Mononuclear cell (primary cell): ENCODE measurements at regions not wholly inside any gene's neighbourhood (a gene's known extent, or its start where the extent isn't known, plus 50 kb on each side); places are given as distances from the start of the nearest gene placed in this dataset.

Experiments used
- H3K27me3 ChIP-seq: 2 replicates; pipeline ENCODE4 v1.6.0; 2011; ENCODE audit warnings: low read length, control low read depth; ENCODE audit not compliant: insufficient read depth
- H3K4me1 ChIP-seq: 2 replicates; pipeline ENCODE4 v1.5.1; 2011; ENCODE audit warnings: mild to moderate bottlenecking, low read length, control low read depth; ENCODE audit not compliant: insufficient read depth
- H3K4me3 ChIP-seq: 2 replicates; pipeline ENCODE4 v1.5.1; 2011; ENCODE audit warnings: mild to moderate bottlenecking, low read length, moderate library complexity
- H3K9me3 ChIP-seq: 2 replicates; pipeline ENCODE4 v1.5.1; 2011; ENCODE audit warnings: low read depth, mild to moderate bottlenecking, control low read depth, low read length

- no peak overlapping the region for H3K4me3 ChIP-seq
- H3K9me3 ChIP-seq = no peaks in the 10 kb centered on the region
- no peaks in the 10 kb centered on the region for H3K27me3 ChIP-seq
- H3K4me1 ChIP-seq = no peaks in the 10 kb centered on the region
These were observed 133.3 kb downstream of the KLF12 start for GRCh38 chr13:74000876-74001275.

- no peaks in the 10 kb centered on the region for H3K27me3 ChIP-seq
- no peaks in the 10 kb centered on the region for H3K9me3 ChIP-seq
- no peak overlapping the region for H3K4me3 ChIP-seq
- H3K4me1 ChIP-seq = no peaks in the 10 kb centered on the region
These were observed 135.6 kb downstream of the KLF12 start for GRCh38 chr13:73998631-73999030.

- Histone ChIP-seq H3K9me3 (no peaks in the 10 kb centered on the region), H3K27me3 (no peaks in the 10 kb centered on the region), H3K4me3 (no peak overlapping the region), H3K4me1 (no peaks in the 10 kb centered on the region)
These were observed 136.2 kb downstream of the KLF12 start for GRCh38 chr13:73997964-73998363.

GRCh38 chr13:73996569-73996968 is 137.6 kb downstream of the KLF12 start:
- H3K27me3 ChIP-seq = no peaks in the 10 kb centered on the region
- no peak overlapping the region for H3K4me3 ChIP-seq
- no peaks in the 10 kb centered on the region for H3K9me3 ChIP-seq
- H3K4me1 ChIP-seq = no peaks in the 10 kb centered on the region

GRCh38 chr13:73995736-73996135 is 138.5 kb downstream of the KLF12 start:
- Histone ChIP-seq H3K9me3 (no peaks in the 10 kb centered on the region), H3K27me3 (no peaks in the 10 kb centered on the region), H3K4me1 (no peaks in the 10 kb centered on the region), H3K4me3 (no peak overlapping the region)

- Histone ChIP-seq H3K9me3 (no peaks in the 10 kb centered on the region), H3K4me1 (no peaks in the 10 kb centered on the region), H3K27me3 (no peaks in the 10 kb centered on the region), H3K4me3 (no peak overlapping the region)
These were observed 140.5 kb downstream of the KLF12 start for GRCh38 chr13:73993661-73994060.

- Histone ChIP-seq H3K4me3 (no peak overlapping the region), H3K4me1 (no peaks in the 10 kb centered on the region), H3K9me3 (no peaks in the 10 kb centered on the region), H3K27me3 (no peaks in the 10 kb centered on the region)
These were observed 142.3 kb downstream of the KLF12 start for GRCh38 chr13:73991884-73992283.

- no peaks in the 10 kb centered on the region for H3K27me3 ChIP-seq
- no peak overlapping the region for H3K4me3 ChIP-seq
- peaks cover 3% of the 10 kb centered on the region for H3K4me1 ChIP-seq
- H3K9me3 ChIP-seq = no peaks in the 10 kb centered on the region
These were observed 142.8 kb downstream of the KLF12 start for GRCh38 chr13:73991384-73991783.

GRCh38 chr13:73989244-73989843 is 144.9 kb downstream of the KLF12 start:
- H3K4me3 ChIP-seq = no peak overlapping the region
- no peaks in the 10 kb centered on the region for H3K27me3 ChIP-seq
- no peaks in the 10 kb centered on the region for H3K9me3 ChIP-seq
- peaks cover 14% of the 10 kb centered on the region for H3K4me1 ChIP-seq

GRCh38 chr13:73988461-73988860 is 145.7 kb downstream of the KLF12 start:
- Histone ChIP-seq H3K4me3 (no peak overlapping the region), H3K27me3 (no peaks in the 10 kb centered on the region), H3K4me1 (peaks cover 14% of the 10 kb centered on the region), H3K9me3 (no peaks in the 10 kb centered on the region)

- Histone ChIP-seq H3K9me3 (no peaks in the 10 kb centered on the region), H3K4me3 (no peak overlapping the region), H3K27me3 (no peaks in the 10 kb centered on the region), H3K4me1 (peaks cover 14% of the 10 kb centered on the region)
These were observed 146.6 kb downstream of the KLF12 start for GRCh38 chr13:73987618-73988017.

- Histone ChIP-seq H3K9me3 (no peaks in the 10 kb centered on the region), H3K4me1 (peaks cover 14% of the 10 kb centered on the region), H3K4me3 (no peak overlapping the region), H3K27me3 (no peaks in the 10 kb centered on the region)
These were observed 148.4 kb downstream of the KLF12 start for GRCh38 chr13:73985783-73986182.

GRCh38 chr13:73984949-73985691 is 149.1 kb downstream of the KLF12 start:
- no peak overlapping the region for H3K4me3 ChIP-seq
- no peaks in the 10 kb centered on the region for H3K27me3 ChIP-seq
- peaks cover 14% of the 10 kb centered on the region for H3K4me1 ChIP-seq

GRCh38 chr13:73984201-73984600 is 150.0 kb downstream of the KLF12 start:
- Histone ChIP-seq H3K4me3 (no peak overlapping the region), H3K4me1 (peaks cover 14% of the 10 kb centered on the region), H3K9me3 (no peaks in the 10 kb centered on the region), H3K27me3 (no peaks in the 10 kb centered on the region)

More at GRCh38 chr13:73984949-73985691, 149.1 kb downstream of the KLF12 start:
- no peaks in the 10 kb centered on the region for H3K9me3 ChIP-seq

GRCh38 chr13:73983109-73983508 is 151.1 kb downstream of the KLF12 start:
- H3K4me1 ChIP-seq = peaks cover 14% of the 10 kb centered on the region
- no peak overlapping the region for H3K4me3 ChIP-seq
- no peaks in the 10 kb centered on the region for H3K27me3 ChIP-seq
- no peaks in the 10 kb centered on the region for H3K9me3 ChIP-seq

GRCh38 chr13:73981595-73981994 is 152.6 kb downstream of the KLF12 start:
- H3K9me3 ChIP-seq = no peaks in the 10 kb centered on the region
- H3K4me3 ChIP-seq = no peak overlapping the region
- no peaks in the 10 kb centered on the region for H3K27me3 ChIP-seq
- peaks cover 13% of the 10 kb centered on the region for H3K4me1 ChIP-seq
